HCT116 (cell line): ENCODE measurements at regions not wholly inside any gene's neighbourhood (a gene's known extent, or its start where the extent isn't known, plus 50 kb on each side); places are given as distances from the start of the nearest gene placed in this dataset.

ENCODE experiments used
- ATAC-seq: fragments of 200-7000 bp; cut with Tn5 transposase; 2 replicates; pipeline ENCODE4 v1.9.1; 2020; ENCODE audit warnings: mild to moderate bottlenecking, moderate library complexity
- BruUV-seq: library from RNA; stranded (reverse); fragments of 400-500 nt; replicated peaks from 2 replicates; lab custom pipeline; 2021; lab: Mats Ljungman, UMichigan
- CTCF ChIA-PET: fragments of 300-600 bp; sonication (Branson Sonifier 250); formaldehyde crosslinking; loops from one replicate; lab custom pipeline; 2021; ENCODE audit warnings: antibody characterized with exemption; lab: Charles Lee
- POLR2A ChIA-PET: fragments of 300-600, 350-600 bp; sonication (Branson Sonifier 250); formaldehyde crosslinking; loops from one replicate; lab custom pipeline; 2021; ENCODE audit warnings: antibody characterized with exemption; lab: Charles Lee
- RAD21 ChIA-PET, 2 experiments: fragments of 300-600 bp; sonication (Branson Sonifier 250); formaldehyde crosslinking; loops; one replicate each; lab custom pipeline; 2023; ENCODE audit warnings: low total read pairs in 2 of 2; ENCODE audit not compliant: uncharacterized antibody in 2 of 2, unreplicated experiment in 2 of 2, low non-redundant PET in 1 of 2; lab: Charles Lee
- DNase-seq: peaks from one replicate; pipeline ENCODE4 v3.0.0-alpha.2; 2010; ENCODE audit warnings: low read depth, low spot score
- H2AFZ ChIP-seq: fragments of 200-600 bp; shearing (Covaris generic), sonication (generic); 2 replicates; pipeline ENCODE4 v1.6.1; 2017; ENCODE audit warnings: low read depth, mixed run types, mixed read lengths, antibody characterized with exemption, low read length; ENCODE audit not compliant: poor library complexity, severe bottlenecking
- H3K27ac ChIP-seq: 2 replicates; pipeline ENCODE4 v1.5.1; 2012; ENCODE audit warnings: low read depth, low read length
- H3K27me3 ChIP-seq: fragments of 200-600 bp; sonication (generic); 2 replicates; pipeline ENCODE4 v1.6.1; 2016; ENCODE audit warnings: mixed run types, low read length, mixed read lengths; ENCODE audit not compliant: insufficient read depth
- H3K36me3 ChIP-seq, 2 experiments: fragments of 200-500 bp in 1 of 2; fragments of 200-600 bp in 1 of 2; sonication (Bioruptor generic) in 1 of 2; sonication (generic) in 1 of 2; 2 replicates each; pipeline versions ENCODE4 v1.5.1 to v1.6.1; 2014 to 2016; ENCODE audit warnings: low read length in 2 of 2, inconsistent platforms in 1 of 2, mixed read lengths in 1 of 2, mixed run types in 1 of 2; ENCODE audit not compliant: insufficient read depth in 2 of 2, control insufficient read depth in 1 of 2
- H3K4me1 ChIP-seq, 2 experiments: fragments of 200-600 bp in 1 of 2; sonication (generic) in 1 of 2; 2 replicates each; pipeline versions ENCODE4 v1.5.1 to v1.6.1; 2012 to 2017; ENCODE audit warnings: low read length in 2 of 2, inconsistent platforms in 1 of 2, mild to moderate bottlenecking in 1 of 2, mixed read lengths in 1 of 2, mixed run types in 1 of 2, moderate library complexity in 1 of 2; ENCODE audit not compliant: insufficient read depth in 2 of 2, control insufficient read depth in 1 of 2
- H3K4me2 ChIP-seq: fragments of 200-600 bp; sonication (generic); 2 replicates; pipeline ENCODE4 v1.6.1; 2017; ENCODE audit warnings: mixed run types, low read length, mixed read lengths
- H3K4me3 ChIP-seq, 2 experiments: fragments of 200-600 bp in 1 of 2; sonication (generic) in 1 of 2; replicated peaks in 1 of 2; 2 replicates each; pipeline ENCODE4 v1.5.1; 2011 to 2016; ENCODE audit warnings: low read length in 2 of 2, control low read depth in 1 of 2, low read depth in 1 of 2, mild to moderate bottlenecking in 1 of 2, mixed read lengths in 1 of 2, mixed run types in 1 of 2
- H3K79me2 ChIP-seq: fragments of 200-600 bp; sonication (generic); 2 replicates; pipeline ENCODE4 v1.6.1; 2017; ENCODE audit warnings: mild to moderate bottlenecking, mixed run types, low read length, moderate library complexity, mixed read lengths; ENCODE audit not compliant: insufficient read depth
- H3K9ac ChIP-seq: fragments of 200-600 bp; sonication (generic); 2 replicates; pipeline ENCODE4 v1.6.1; 2016; ENCODE audit warnings: low read length, mixed read lengths
- H3K9me2 ChIP-seq: fragments of 200-600 bp; sonication (generic), shearing (Covaris generic); 2 replicates; pipeline ENCODE4 v1.6.1; 2017; ENCODE audit warnings: mixed run types, mild to moderate bottlenecking, moderate library complexity; ENCODE audit not compliant: insufficient read depth
- H3K9me3 ChIP-seq, 2 experiments: fragments of 200-500 bp in 1 of 2; fragments of 200-600 bp in 1 of 2; sonication (Bioruptor generic) in 1 of 2; sonication (generic) in 1 of 2; 2 replicates each; pipeline ENCODE4 v1.6.1; 2014 to 2017; ENCODE audit warnings: low read length in 2 of 2, mixed read lengths in 2 of 2, inconsistent platforms in 1 of 2, low read depth in 1 of 2, mild to moderate bottlenecking in 1 of 2, mixed run types in 1 of 2, moderate library complexity in 1 of 2; ENCODE audit not compliant: control insufficient read depth in 1 of 2, insufficient read depth in 1 of 2
- H4K20me1 ChIP-seq: fragments of 200-600 bp; sonication (generic), shearing (Covaris generic); 2 replicates; pipeline ENCODE4 v1.6.1; 2017; ENCODE audit warnings: mixed run types, mild to moderate bottlenecking, moderate library complexity; ENCODE audit not compliant: insufficient read depth
- CEBPB ChIP-seq: IDR thresholded peaks from 2 replicates; pipeline ENCODE4 v1.6.1; 2012; ENCODE audit warnings: low read depth
- EZH2 ChIP-seq: fragments of 200-600 bp; sonication (generic); IDR thresholded peaks from 2 replicates; pipeline ENCODE4 v1.6.1; 2017; ENCODE audit warnings: antibody characterized with exemption, mixed run types
- EZH2phosphoT487 ChIP-seq: fragments of 200-600 bp; IDR thresholded peaks from 2 replicates; pipeline ENCODE4 v1.6.1; 2018; ENCODE audit warnings: antibody characterized with exemption, borderline replicate concordance
- FOSL1 ChIP-seq: IDR thresholded peaks from 2 replicates; pipeline ENCODE4 v1.6.1; 2012; ENCODE audit warnings: low read depth
- POLR2A ChIP-seq: IDR thresholded peaks from 2 replicates; pipeline ENCODE4 v1.7.0; 2011; ENCODE audit warnings: borderline replicate concordance; ENCODE audit not compliant: insufficient read depth, insufficient read length; ENCODE audit errors: extremely low read depth
- RAD21 ChIP-seq: IDR thresholded peaks from 2 replicates; pipeline ENCODE4 v1.6.1; 2012; ENCODE audit warnings: low read depth, mild to moderate bottlenecking
- SIN3A ChIP-seq: IDR thresholded peaks from 2 replicates; pipeline ENCODE4 v1.6.1; 2012; ENCODE audit warnings: low read depth
- SP1 ChIP-seq: IDR thresholded peaks from 2 replicates; pipeline ENCODE4 v1.6.1; 2012; ENCODE audit warnings: low read depth
- TCF7L2 ChIP-seq: IDR thresholded peaks from 2 replicates; pipeline ENCODE4 v1.7.0; 2011; ENCODE audit warnings: borderline replicate concordance, inconsistent platforms; ENCODE audit not compliant: insufficient read depth, insufficient read length; ENCODE audit errors: extremely low read depth
- YY1 ChIP-seq: IDR thresholded peaks from 2 replicates; pipeline ENCODE4 v1.6.1; 2011; ENCODE audit warnings: low read length, low read depth, moderate library complexity, mild to moderate bottlenecking; ENCODE audit not compliant: insufficient replicate concordance; ENCODE audit errors: extremely low read depth
- ZFX ChIP-seq: fragments of 450-650 bp; IDR thresholded peaks from 2 replicates; pipeline ENCODE4 v1.6.1; 2017
- intact Hi-C: fragments of 100-400 bp; cut with micrococcal nuclease; formaldehyde crosslinking; loops from 2 replicates; pipeline ENCODE4 v1.10.0; 2022
- TF ChIP-seq, protein P1 (sequence below): IDR thresholded peaks from 2 replicates; pipeline ENCODE4 v1.6.1; 2012; ENCODE audit warnings: low read depth
- TF ChIP-seq, protein P2 (sequence below): IDR thresholded peaks from 2 replicates; pipeline ENCODE4 v1.6.1; 2011; ENCODE audit warnings: mild to moderate bottlenecking, low read length, moderate library complexity; ENCODE audit not compliant: insufficient replicate concordance; ENCODE audit errors: extremely low read depth

DNA sequence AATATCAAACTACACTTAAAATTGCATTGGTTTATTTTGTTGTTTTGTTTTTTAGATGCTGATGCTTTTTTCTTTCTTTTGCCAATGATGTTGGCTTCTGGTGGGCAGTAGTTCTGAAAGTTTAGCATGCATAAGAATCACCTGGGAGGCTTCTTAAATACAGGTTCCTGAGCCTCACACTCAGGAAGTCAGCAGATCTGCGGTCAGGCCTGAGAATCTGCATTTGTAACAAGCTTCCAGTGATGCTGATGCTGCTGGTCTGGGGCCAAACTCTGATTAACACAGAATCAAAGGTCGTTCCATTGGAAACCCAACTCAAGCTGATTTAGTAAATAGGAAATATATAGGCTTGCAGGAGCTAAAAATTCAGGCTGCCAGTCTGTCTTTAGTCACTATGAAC lies 412.9 kb upstream of the SPTLC3 start:
- no peak overlapping the region for H3K4me3 ChIP-seq
- no peak overlapping the region for H3K27ac ChIP-seq
- RAD21 ChIA-PET = no interaction called here
- intact Hi-C loops = no loop called here
- BruUV-seq = no TSS peak
- H3K4me1 ChIP-seq = no peaks in the 10 kb centered on the region
- POLR2A ChIA-PET = no interaction called here
- no peak overlapping the region for H3K4me2 ChIP-seq
- no peaks in the 10 kb centered on the region for H3K9me2 ChIP-seq
- no peaks in the 10 kb centered on the region for H3K79me2 ChIP-seq
- no peak overlapping the region for H3K9ac ChIP-seq
- ATAC-seq (no peak), DNase-seq (no peak)
- H3K36me3 ChIP-seq = no peaks in the 10 kb centered on the region
- no peak for TF ChIP-seq POLR2A
- TF ChIP-seq YY1 = no peak
- TF ChIP-seq, protein P1, sequence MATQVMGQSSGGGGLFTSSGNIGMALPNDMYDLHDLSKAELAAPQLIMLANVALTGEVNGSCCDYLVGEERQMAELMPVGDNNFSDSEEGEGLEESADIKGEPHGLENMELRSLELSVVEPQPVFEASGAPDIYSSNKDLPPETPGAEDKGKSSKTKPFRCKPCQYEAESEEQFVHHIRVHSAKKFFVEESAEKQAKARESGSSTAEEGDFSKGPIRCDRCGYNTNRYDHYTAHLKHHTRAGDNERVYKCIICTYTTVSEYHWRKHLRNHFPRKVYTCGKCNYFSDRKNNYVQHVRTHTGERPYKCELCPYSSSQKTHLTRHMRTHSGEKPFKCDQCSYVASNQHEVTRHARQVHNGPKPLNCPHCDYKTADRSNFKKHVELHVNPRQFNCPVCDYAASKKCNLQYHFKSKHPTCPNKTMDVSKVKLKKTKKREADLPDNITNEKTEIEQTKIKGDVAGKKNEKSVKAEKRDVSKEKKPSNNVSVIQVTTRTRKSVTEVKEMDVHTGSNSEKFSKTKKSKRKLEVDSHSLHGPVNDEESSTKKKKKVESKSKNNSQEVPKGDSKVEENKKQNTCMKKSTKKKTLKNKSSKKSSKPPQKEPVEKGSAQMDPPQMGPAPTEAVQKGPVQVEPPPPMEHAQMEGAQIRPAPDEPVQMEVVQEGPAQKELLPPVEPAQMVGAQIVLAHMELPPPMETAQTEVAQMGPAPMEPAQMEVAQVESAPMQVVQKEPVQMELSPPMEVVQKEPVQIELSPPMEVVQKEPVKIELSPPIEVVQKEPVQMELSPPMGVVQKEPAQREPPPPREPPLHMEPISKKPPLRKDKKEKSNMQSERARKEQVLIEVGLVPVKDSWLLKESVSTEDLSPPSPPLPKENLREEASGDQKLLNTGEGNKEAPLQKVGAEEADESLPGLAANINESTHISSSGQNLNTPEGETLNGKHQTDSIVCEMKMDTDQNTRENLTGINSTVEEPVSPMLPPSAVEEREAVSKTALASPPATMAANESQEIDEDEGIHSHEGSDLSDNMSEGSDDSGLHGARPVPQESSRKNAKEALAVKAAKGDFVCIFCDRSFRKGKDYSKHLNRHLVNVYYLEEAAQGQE = no peak
- no peak for TF ChIP-seq EZH2
- no peak for TF ChIP-seq ZFX
- TF ChIP-seq RAD21 = no peak
- no peak for TF ChIP-seq SP1
- TF ChIP-seq, protein P2, sequence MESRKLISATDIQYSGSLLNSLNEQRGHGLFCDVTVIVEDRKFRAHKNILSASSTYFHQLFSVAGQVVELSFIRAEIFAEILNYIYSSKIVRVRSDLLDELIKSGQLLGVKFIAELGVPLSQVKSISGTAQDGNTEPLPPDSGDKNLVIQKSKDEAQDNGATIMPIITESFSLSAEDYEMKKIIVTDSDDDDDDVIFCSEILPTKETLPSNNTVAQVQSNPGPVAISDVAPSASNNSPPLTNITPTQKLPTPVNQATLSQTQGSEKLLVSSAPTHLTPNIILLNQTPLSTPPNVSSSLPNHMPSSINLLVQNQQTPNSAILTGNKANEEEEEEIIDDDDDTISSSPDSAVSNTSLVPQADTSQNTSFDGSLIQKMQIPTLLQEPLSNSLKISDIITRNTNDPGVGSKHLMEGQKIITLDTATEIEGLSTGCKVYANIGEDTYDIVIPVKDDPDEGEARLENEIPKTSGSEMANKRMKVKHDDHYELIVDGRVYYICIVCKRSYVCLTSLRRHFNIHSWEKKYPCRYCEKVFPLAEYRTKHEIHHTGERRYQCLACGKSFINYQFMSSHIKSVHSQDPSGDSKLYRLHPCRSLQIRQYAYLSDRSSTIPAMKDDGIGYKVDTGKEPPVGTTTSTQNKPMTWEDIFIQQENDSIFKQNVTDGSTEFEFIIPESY = no peak
- no peak for TF ChIP-seq CEBPB
- no peak for TF ChIP-seq SIN3A
- TF ChIP-seq EZH2phosphoT487 = no peak
- TF ChIP-seq FOSL1 = no peak
- no peak for TF ChIP-seq TCF7L2
- H3K27me3 ChIP-seq = no peaks in the 10 kb centered on the region
- H3K9me3 ChIP-seq = peaks cover 8 to 28% of the 10 kb centered on the region in 2 experiments; a peak in 2 of 4 replicates
- CTCF ChIA-PET = no interaction called here
- no peak overlapping the region for H2AFZ ChIP-seq
- H4K20me1 ChIP-seq = no peaks in the 10 kb centered on the region
